Embryonic facial prominence (tissue), 1 donor: ENCODE measurements at regions not wholly inside any gene's neighbourhood (a gene's known extent, or its start where the extent isn't known, plus 50 kb on each side); places are given as distances from the start of the nearest gene placed in this dataset.
A peak's percentile ranks its signal among the peaks of the same experiment; 100 is the strongest.

Experiments
- DNase-seq: peaks from one replicate; pipeline ENCODE4 v3.0.0-alpha.2; 2016; ENCODE audit errors: extremely low spot score

DNA sequence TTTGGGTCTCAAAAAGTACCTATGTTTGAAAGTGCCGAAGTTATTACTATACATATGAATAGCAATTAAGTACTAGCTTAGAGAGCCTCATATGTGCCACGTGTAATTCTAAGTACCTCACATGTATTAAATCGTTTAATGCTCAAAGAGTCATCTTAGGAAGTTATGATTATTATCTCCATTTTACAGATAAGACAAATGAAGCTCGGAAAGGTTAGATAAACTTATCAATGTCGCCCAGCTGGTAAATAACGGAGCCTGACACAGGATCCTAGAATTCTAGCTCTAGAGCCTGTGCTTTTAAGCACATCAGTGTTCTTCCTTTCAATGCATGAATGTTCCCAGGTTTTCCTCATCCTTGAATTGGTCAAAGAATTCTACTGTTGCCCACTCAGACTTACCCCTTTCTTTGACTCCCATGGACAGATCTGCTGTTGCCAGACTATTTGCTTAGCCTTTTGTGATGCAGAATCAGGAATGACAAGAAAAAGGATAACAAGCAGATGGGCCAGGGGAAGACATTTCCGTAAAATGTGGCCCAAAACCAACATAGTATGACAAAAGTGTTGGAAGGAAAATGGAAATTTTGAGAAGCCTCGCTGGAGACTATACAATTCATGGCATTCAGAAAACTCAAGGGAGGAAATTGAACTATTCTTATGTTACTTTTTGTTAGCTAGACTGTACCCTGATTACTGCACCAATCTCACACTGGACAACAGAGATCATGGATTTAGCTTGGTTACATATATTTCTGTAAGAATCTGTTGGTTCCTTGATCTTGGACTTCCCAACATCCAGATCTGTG, 237.1 kb upstream of the CITED2 start:
- DNase-seq = no peak

DNA sequence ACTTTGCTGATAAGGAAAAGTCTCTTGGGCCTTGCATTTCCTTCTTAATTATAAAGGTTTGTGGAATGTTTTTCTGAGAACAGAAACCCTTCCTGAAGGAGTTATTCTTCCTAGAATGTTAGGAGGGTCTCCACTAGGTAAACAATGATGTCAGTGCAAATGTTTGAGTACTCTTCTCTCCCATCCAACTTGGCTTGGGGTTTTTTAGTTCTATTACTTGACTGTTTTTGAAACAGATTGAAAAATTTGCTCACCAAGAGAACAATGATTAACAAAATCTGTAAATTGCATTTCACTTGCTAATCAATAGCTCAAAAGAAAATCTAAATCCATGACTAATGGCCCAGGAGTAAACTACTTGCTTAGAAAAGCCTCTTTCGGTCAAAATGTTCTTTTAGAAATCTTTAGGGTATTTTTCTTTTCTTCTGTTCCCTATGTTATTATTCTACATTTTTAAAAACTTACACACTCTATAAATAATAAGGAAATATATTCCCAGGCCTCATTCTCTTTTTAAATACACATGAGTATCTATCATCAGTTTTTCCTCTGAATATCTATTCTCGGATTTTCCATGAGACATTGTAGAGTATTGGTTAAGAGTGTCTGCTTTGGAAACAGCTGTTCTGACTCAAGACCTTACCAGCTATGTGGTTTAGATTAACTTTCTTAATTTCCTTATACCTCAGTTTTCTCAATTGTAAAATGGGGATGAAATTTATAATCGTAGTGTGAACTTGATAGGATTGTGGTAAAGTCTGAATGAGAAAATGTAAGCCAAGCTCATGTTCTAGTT, 234.2 kb upstream of the CITED2 start:
- DNase-seq = no peak

DNA sequence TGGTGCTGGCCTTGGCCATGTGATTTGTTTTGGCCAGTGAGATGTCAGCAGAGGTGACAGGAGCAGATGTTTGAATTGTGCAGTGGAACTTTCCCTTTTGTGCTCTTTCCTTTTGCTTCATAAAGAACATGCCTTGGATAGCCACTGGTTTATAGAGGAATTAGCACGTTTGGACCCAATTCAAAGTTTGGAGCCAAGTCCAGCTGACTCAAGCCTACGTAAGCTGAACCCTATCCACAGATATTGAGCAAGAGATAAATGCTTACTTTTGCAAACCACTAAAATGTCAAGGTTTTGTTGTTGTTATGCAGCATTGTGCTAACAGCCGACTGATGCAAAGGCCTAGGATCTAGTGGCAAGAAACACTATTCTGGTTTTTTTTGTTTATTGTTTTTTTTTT, 230.9 kb upstream of the CITED2 start:
- DNase-seq = no peak

DNA sequence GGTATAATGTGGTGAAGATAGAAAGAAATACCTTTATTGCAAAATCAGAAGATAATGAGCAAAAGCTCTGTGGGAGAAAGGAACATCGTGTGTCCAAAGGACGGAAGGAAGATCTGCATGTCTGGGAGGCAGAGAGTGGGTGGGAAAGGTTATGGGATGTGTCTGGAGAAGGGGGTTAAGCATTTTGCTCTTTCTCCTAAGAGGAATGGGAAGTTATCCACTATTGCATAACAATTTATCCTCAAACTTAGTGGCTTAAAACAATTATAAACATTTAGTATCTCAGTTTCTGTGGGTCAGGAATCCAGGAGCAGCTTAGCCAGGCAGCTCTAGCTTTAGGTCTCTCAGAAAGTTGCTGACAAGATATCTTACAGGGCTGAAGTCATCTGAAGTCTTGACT, 229.1 kb upstream of the CITED2 start:
- DNase-seq = no peak

DNA sequence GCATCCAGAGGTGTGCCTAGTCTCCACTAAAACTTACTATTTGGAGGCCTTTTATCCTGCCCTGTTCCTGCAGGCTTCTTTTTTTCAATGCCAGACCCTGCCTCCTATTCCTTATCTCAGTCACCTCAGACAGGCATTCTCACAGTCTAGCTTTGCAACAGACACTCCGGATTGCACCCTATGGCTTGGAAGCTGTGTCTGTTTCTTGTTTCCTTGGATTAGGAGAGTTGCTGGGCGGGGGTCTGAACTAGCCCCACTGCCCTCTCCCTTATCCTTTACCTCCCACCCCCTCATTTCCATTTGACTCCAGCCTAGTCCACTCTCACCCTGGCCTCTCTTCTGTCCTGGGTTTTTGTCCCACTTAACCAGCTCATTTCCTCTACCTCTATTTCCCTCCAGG, 228.1 kb upstream of the CITED2 start:
- no peak for DNase-seq

DNA sequence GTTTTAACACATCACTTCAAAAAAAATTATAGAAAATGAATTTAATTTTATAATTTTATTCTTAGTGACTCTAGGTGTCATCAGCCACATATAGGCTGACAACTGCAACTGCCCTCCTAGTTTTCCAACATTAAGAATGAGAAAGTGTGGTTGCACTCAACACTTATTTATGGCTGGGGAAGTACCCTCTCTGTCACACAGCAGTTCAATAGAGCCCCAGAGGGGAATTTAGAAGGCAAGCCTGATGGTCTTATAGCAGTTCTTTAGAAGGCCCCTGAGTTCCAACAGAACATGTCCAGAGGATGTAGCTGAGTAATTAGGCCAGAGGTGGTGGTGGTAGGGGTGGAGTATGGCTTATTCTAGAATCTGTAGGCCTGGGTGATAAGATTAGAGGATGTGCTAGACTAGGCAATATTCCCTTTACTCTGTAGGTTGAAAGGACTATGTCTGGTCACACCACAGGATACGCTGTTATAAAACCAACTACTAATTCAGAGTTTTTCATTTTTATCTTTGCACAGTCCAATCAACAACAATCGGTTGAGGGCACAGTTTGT, 226.5 kb upstream of the CITED2 start:
- no peak for DNase-seq

DNA sequence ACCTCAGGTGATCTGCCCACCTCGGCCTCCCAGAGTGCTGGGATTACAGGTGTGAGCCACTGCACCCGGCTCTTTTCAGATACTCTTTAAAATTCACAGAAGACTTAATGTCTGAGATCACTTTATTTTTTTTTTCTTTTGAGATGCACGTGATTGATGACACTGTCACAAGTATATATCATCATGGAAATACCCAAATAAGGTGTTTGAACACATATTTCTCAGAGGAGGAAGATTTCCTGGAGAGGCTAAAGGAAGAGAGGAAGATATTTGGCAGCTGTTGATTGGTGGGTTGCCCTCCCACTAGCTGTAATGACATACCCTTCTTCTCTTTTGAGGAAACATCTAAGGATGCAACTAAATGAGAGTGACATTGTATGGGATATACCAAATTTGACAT, 225.9 kb upstream of the CITED2 start:
- no peak for DNase-seq

DNA sequence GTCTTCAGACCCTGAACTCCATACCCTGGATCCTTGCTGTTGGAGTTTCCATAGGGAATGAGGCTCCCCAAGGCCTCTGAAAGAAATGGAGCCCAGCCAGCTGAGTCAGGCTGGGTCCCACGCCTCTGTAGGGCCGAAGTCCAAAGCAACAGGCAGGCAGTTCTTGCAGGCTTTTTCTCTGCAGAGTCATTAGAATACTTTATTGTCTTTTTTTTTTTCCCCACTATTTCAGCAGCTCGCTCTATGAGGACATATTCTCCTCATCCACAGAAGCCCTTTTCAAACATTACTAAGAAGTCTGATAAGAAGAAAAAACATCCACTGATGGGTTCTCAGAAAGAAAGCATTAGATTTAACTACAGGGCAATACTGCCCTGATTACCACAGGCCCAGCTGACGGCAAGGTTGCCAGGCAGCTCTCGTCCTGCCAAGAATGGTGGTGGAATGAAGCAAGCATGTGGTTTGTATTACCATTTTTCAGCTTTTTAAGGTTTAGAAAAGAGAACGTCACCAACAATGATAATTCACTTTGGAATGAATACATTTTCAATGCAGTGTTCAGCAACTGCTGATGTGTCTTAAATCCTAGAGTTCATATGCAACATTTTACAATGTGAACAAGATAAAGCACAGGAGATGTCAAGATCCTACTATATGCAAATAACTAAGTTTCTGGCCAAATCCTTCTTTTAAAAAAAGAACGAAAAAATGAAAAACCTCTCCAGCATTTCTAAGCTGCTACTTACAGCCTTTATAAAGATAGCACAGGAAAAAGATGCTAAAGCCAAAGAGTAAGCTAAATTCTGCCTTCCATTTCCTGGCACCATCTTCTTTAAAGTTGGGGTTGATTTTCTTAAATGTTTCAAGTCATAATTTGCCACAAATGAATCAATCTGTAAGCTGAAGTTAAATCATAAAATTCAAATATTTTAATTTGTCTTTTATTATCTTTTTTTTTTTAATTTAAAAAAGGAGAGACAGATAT, 223.6 kb upstream of the CITED2 start:
- peak; percentile 53 for DNase-seq

DNA sequence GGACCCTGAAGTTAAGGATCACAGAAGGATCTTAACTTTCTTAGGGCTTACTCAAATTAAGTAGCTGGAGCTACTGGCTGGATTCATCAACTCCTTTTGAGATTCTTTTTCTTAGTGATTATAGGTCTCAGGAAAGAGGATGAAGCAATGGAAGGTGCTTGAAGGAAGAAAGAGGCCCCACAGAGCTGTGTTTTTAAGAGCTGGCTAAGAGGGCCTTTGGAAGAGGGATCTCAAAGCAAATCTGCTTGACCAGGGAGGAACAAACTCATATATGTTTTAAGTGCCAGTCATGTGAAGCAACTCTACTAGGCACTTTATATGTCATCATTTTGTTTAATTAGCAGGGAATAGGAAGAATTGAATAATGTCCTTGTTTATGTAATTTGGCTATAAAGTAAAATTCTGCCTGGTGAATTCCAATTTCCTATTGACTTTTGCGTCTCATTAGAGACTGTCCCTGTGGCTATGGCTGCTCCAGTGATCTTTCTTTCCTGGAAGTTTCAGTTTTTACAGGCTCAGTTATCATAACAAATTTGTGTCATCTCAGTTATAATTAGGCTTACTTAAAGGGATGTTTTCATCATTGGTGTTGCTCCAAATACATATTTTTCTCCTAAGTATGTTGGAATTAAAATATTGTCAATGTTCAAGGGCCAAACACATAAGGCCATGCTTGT, 222.8 kb upstream of the CITED2 start:
- no peak for DNase-seq

DNA sequence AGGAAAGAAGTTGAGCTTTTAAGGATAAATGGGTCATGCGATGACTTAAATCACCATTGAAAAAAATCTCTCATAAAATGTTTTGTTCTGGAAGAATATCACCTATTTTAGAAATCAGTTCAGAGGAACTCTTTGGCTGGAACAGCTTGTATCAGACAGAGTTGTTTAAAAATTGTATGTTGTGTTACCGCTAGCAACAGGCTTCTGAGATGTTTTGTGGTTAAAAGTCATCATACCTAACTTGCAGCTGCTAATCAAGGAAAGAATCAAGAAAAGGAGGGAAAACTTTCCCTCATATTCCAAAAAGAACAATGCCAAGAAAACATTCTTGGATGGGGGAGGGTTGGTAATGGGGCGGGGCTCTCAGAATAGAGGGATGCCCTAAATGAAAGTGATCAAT, 220.7 kb upstream of the CITED2 start:
- DNase-seq = peak; percentile 53

DNA sequence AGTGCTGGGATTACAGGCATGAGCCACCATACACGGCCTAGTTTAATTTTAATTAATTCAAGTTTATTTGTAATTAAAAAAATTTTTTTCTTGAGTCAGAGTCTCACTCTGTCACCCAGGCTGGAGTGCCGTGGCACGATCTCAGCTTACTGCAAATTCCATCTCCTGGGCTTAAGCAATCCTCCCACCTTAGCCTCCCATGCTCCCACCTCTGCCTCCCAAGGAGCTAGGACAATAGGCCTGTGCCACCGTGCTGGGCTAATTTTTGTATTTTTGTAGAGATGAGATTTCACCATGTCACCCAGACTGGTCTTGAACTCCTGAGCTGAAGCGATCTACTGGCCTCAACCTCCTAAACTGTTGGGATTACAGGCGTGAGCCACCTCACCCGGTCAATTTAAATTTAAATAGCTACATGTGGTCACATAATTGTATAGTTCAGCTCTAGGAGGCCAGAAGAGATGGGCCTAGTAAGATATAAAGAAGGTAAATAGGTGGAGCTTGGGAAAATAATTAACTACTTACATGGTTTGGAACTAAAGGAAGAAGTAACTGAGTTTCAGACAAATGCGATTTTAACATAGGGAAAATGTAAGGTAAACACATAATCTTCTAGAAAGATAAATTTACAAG, 220.0 kb upstream of the CITED2 start:
- DNase-seq = no peak

DNA sequence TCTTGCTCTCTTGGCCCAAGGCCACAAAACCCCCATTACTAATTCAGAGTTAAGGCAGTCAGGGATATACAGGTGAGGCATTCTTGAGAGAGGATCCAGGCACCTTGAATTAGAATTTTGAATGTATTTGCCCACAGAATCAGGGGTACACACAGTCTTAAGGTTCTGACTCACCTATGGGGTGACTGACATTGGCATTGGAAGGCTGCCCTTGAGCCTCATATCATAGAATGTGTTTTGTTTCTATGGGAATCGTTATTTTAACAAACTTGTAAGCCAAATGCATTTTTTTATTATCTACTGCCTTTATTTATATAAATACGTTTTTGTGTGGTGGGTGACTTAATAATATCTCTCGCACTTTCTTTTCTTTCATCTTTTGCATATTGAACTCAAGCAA, 218.6 kb upstream of the CITED2 start:
- DNase-seq = no peak

DNA sequence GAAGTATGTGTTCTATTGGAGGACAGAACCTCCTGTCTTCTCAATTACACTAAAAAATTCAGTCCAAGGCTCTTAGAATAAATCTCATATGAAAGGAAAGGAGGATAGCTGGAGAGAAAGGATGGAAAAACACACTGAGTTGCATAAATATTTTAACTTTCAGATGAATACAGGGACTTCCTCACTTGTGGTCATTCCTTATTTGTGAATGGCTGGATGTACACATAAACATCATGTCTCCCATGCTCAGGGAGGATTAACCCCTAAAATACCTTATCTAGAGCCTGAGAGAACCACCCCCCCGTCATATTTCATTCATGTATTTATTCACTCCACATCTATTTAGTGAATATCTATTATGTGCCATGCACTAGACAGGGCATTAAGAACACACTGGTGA, 217.6 kb upstream of the CITED2 start:
- no peak for DNase-seq

DNA sequence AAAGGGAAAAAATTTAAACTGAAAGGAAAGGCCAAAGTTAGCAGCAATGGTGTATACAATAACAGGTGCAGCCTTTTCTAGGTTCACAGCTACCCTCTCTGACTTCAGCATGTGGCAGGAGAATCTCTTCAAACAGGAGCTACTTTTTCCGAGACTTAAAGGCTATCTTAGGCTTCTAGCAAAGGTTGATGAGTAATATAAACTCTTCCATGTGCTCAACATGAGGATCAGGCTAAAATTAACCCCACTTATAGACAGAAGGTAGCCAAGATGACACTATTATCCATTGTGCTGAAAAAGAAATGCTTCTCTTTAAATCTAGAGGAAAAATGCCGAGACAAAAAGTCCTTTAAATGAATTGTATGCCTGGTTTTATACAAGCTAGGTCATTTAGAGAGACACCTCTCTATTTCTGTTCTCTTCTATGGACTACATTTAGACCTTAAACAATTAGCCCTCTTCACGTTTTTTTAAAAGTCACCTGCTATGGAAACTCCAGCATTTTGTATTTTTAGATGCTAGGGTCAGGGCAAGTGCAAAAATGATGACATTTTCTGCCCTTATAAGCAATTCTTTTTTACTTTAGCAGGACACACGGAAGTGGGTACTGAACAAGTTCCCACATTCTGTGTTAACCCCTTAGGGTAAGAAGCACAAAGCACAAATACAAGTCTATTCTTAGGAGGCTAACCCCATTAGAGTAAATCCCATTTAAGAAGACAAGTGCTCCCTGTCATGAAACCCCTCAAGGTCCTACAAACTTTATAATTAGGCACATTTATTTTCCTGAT, 216.8 kb upstream of the CITED2 start:
- DNase-seq = no peak

DNA sequence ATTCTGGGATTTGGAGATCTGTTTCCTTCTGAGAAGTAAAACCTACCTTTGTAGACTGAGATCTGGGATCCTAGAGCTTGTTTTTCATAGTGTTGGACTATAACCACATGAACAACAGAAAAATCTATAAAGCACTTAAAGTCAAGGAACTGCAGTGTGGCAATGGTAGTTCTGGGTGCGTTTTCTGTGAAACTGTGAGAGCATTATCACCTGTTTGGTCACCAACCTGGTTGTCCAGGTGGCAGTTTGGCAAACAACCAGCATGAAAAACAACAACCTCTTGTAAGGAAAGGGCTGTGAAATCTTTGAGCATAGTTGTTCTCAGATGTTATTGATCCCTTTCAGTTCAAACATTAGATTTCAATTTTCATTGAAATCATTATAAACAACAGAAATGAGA, 215.8 kb upstream of the CITED2 start:
- no peak for DNase-seq

DNA sequence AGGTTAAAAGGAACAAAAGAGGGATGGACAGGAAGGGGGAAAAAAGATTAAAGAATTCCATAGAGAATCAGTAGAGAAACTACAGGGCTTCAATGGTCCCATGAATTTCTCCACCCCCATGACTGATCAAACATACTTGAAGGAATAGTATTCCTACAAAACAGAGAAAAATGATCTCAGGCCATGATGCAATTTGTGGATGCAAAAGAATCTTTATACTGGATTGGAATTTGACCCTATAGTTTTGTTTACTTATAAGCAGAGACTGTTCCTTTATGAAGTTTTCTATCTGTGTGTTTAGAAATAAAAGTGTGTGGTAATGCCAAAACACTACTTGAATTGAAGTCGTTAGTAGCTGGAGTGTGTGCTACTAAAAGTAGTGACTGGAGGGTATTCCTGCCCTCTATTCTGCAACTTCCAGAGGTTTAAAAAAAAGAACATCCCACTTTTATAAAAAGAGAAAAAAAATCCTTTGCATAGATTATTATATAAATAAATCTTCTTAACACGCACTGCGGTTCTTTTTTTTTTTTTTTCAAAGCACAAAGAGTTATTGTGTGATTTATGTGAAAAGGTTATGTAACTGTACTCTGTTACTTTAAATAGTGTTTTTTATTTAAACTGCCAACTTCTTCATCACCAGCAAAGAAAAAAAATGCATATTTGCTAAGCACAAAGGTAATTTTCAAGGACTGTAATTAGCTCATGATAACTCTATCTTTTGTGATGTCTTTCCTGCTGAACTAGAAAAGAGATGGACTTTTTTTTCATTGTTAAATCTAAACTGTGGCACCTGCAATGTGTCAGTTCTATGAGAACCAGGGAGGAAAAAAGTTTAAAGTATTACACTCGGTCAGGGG, 214.5 kb upstream of the CITED2 start:
- no peak for DNase-seq

DNA sequence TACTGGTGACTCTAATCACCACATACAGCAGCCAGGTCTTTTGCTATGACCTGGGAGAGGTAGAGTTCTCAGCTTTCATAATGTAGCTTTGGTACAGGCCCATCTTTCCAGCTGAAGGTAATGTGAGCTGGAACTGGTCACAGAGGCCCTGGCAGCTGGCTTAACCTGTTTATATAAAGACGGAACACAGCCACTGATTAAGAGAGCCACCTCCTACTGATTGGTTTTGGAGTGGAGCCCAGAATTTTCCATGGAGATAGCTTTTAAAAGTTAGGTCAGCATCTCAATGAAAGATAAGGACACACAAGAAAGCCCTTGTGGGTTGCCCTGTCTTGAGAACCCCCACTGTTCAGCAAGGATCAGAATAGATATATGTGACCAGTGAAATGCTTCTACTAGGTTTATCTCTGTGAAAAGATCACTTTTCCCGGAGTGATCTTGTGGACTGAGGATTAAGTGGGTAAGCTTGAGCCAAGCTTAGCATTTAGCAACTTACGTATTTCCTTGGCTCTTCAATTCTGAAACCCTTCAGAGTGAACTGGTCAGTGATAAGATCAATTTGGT, 213.7 kb upstream of the CITED2 start:
- no peak for DNase-seq

DNA sequence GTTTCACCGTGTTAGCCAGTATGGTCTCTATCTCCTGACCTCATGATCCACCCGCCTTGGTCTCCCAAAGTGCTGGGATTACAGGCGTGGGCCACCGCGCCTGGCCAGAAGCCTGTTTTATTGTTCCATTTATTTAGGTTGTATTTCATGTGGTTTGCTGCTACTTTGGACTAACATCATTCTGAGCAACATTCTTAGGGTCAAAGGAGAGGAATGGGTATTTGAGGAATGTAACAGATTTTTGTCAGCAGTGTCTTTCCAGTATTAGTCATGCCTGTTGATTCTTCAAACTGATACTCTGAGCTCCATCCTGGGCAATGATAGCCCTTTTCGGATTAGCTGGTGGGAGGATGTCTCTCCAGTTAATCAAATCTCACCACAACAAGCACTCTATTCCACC, 213.0 kb upstream of the CITED2 start:
- DNase-seq = no peak

DNA sequence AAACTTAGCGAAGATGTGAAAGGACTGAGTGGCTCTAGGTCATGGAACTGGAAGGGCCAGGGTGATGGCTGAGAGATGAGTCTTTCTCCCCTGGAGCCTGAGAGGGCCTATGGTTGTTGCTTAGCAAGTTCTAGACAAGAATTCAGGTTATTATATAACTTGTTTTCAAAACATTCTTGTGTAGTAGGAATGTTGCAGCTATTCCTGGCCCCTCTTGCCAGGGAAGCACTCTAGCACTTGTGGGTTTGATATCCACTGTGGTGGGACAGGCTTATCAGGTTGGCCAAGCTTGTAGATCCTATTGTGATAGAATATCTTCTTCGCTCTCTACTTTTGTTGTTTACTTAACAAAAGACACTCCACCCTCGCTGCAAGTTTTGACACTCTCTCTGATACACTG, 211.8 kb upstream of the CITED2 start:
- DNase-seq = no peak
